ENCODE measurements at regions not wholly inside any gene's neighbourhood (a gene's known extent, or its start where the extent isn't known, plus 50 kb on each side); places are given as distances from the start of the nearest gene placed in this dataset.

DNA sequence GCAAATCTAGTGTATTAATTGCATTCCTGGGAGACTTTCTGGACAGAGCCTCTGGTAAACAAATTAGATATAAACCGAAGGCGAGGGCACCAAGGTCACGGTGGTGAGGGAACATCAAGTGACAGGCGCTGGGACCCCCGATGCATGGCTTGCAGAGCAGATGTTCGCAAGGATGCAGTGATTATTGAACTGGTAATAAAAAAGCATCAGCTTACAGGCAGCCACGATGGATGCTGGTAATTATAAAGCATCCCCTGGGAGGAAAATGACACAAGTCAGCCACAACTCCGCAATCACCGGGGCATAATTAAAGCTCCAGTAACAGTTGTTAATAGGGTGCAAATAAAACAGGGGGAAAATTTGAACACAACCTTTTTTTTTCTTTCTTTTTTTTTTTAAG is 231.1 kb upstream of the DPH6 start:
- no peak overlapping the region for H3K9ac ChIP-seq
- H4K20me1 ChIP-seq = no peaks in the 10 kb centered on the region
- TF ChIP-seq Cebpa-rat (IDR thresholded peaks at IDR 0.05) = no peak

DNA sequence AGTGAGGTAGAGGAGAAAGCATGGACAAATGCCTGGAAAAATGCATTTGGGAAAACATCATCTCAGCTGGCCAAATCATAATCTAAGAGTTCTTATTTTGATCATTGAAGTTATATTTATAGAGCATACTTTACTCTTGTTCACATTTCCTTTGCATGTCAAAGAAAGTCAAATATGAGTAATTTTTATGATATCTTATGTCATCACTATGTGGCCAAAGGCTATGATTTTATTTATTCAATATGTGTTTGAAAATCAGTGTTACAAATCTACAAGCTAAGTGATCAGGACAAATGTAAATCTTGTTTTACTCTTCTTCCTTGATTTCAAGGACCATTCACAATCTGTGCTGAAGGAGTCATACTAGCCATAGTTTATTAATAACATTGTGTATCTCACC is 237.2 kb upstream of the DPH6 start:
- Histone ChIP-seq H3K27ac (no peak overlapping the region), H3K9me3 (no peaks in the 10 kb centered on the region), H3K36me3 (no peaks in the 10 kb centered on the region), H3K4me1 (no peaks in the 10 kb centered on the region), H3K4me2 (no peak overlapping the region), H3K9ac (no peak overlapping the region), H4K20me1 (no peaks in the 10 kb centered on the region), H3K27me3 (no peaks in the 10 kb centered on the region), H3K4me3 (no peak overlapping the region)
- no peak for TF ChIP-seq Cebpa-rat (IDR thresholded peaks at IDR 0.05)

More for the DNA sequence above, 231.1 kb upstream of the DPH6 start:
- Histone ChIP-seq H3K9me3 (no peaks in the 10 kb centered on the region), H3K27me3 (no peaks in the 10 kb centered on the region), H3K4me2 (peak overlapping the region; percentile 51), H3K4me3 (no peak overlapping the region), H3K4me1 (peaks cover 22% of the 10 kb centered on the region), H3K27ac (no peak overlapping the region), H3K36me3 (no peaks in the 10 kb centered on the region)

DNA sequence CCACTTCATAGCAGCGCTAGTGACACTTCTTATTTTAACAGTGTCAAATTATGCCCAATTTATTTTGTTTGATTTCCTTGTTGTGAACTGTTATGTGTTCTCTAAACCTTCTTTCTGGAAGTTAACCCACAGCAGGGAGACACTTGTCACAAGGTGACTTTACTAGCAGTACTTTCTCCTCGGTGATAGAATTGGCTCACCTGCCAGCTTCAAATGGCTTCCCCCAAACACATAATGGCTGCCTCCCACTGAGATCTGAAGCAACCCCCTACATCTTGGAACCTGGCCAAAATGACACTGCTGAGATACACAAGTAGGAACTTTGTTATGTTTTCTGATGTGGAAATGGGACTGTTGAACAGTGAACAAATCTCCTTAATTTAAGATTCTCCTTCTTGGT is 238.8 kb upstream of the DPH6 start:
- Histone ChIP-seq H3K27ac (no peak overlapping the region), H3K9ac (no peak overlapping the region), H3K9me3 (no peaks in the 10 kb centered on the region), H3K4me1 (no peaks in the 10 kb centered on the region), H3K4me2 (no peak overlapping the region), H3K4me3 (no peak overlapping the region), H4K20me1 (no peaks in the 10 kb centered on the region), H3K36me3 (no peaks in the 10 kb centered on the region), H3K27me3 (no peaks in the 10 kb centered on the region)
- TF ChIP-seq Cebpa-rat (IDR thresholded peaks at IDR 0.05) = no peak

DNA sequence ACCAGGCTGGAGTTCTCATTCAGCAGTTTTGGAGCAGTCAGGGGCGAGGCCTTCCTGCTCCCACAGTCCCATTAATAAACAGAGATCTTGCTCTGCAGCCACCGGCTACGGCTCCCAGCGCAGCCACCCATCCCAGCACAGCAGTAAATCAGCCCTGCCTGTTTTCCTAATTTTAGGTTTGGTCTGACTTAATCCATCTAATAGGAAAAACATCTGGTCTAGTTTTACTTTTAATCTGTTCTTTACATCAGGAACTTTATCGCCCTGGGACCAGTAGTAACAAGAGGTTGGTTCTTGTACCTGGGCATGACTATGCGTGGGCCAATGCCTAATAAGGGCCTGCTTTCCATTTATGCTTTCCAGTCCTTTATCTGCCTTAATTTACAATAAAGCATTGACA is 264.0 kb upstream of the DPH6 start:
- Histone ChIP-seq H3K4me3 (no peak overlapping the region), H3K4me2 (no peak overlapping the region), H3K36me3 (no peaks in the 10 kb centered on the region), H3K9ac (no peak overlapping the region), H3K27me3 (no peaks in the 10 kb centered on the region), H3K9me3 (no peaks in the 10 kb centered on the region), H4K20me1 (no peaks in the 10 kb centered on the region), H3K27ac (no peak overlapping the region), H3K4me1 (no peaks in the 10 kb centered on the region)
- TF ChIP-seq Cebpa-rat (IDR thresholded peaks at IDR 0.05) = no peak

DNA sequence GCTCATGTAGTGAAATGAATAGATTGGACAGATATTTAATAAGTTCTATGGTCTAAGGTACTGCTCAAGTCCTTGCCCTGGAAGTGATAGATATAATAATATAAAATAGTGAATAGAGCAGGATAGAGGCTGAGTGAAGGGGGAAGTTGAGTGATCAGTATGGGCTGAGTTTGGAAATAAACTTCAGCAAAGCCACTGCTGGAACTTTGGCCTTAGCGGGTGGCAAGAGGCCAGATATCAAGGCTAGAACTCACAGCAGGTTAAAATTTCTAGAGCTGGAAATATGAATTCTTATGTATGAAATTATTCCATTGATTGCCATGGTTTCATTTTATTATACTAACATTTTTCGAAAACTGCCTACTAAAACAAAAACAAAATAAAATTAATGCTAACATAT is 267.6 kb upstream of the DPH6 start:
- H3K36me3 ChIP-seq = no peaks in the 10 kb centered on the region
- H3K4me2 ChIP-seq = no peak overlapping the region
- H3K9ac ChIP-seq = no peak overlapping the region
- TF ChIP-seq Cebpa-rat (IDR thresholded peaks at IDR 0.05) = no peak
- H3K9me3 ChIP-seq = no peaks in the 10 kb centered on the region
- H3K27me3 ChIP-seq = no peaks in the 10 kb centered on the region
- no peaks in the 10 kb centered on the region for H3K4me1 ChIP-seq
- no peak overlapping the region for H3K27ac ChIP-seq
- H3K4me3 ChIP-seq = no peak overlapping the region
- no peaks in the 10 kb centered on the region for H4K20me1 ChIP-seq

DNA sequence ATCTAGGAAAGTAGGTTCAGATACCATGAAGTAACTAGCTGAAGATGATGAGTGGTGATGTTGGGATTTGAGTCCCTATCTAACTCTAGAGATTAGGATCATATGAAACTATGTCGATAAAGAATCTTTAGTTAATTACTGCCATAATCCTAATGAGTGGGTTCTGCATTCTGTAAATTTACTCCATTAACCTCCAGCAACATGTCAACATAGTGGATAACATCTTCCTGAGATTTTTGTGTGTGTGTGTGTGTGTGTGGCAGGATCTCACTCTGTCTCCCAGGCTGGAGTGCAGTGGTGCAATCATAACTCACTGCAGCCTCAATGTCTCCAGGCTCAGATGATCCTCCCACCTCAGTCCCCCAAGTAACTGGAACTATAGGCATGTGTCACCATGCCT is 272.9 kb upstream of the DPH6 start:
- Histone ChIP-seq H3K27me3 (no peaks in the 10 kb centered on the region), H3K36me3 (no peaks in the 10 kb centered on the region), H3K4me3 (no peak overlapping the region), H3K27ac (no peak overlapping the region), H4K20me1 (no peaks in the 10 kb centered on the region), H3K4me1 (no peaks in the 10 kb centered on the region), H3K9ac (no peak overlapping the region), H3K9me3 (no peaks in the 10 kb centered on the region), H3K4me2 (no peak overlapping the region)
- TF ChIP-seq Cebpa-rat (IDR thresholded peaks at IDR 0.05) = no peak

DNA sequence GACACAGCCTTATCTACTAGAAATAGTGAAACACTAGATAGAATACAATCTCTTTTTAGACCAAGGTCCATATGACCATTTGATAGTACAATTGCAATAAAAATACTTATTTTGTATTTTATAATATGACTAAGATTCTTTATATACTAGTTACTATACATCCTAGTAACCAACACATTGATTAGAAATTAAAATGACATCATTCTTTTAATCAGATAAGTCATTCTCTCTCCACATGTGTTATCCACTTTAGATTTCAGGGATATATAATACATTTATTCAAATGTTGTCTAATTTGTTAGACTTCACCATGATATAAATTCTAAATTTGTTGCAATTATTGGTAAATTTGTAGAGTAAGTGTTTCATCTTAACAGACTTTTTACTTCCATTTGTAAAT is 276.2 kb upstream of the DPH6 start:
- Histone ChIP-seq H3K27ac (no peak overlapping the region), H3K4me1 (no peaks in the 10 kb centered on the region), H3K9me3 (no peaks in the 10 kb centered on the region), H3K27me3 (no peaks in the 10 kb centered on the region), H3K36me3 (no peaks in the 10 kb centered on the region), H3K9ac (no peak overlapping the region), H4K20me1 (no peaks in the 10 kb centered on the region), H3K4me2 (no peak overlapping the region), H3K4me3 (no peak overlapping the region)
- no peak for TF ChIP-seq Cebpa-rat (IDR thresholded peaks at IDR 0.05)

DNA sequence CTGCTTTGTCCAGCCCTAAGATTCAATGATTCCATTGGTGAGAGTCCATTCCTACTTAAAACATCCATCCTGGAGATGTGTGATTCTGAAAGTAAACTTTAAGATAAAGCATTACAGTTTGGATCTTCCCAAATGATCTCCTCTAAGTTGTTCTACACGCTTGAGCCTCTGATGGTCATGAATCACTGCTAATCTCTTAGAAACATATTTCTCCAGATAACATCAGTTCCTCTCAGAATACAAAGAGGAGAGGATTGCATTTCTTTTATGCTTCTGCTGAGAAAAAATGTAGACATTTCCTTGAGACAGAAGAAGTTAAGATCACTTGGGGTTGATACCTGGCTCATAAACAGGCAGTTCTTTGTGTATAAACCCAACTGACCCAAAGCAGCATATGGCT is 281.2 kb upstream of the DPH6 start:
- H3K36me3 ChIP-seq = no peaks in the 10 kb centered on the region
- no peaks in the 10 kb centered on the region for H3K27me3 ChIP-seq
- H4K20me1 ChIP-seq = no peaks in the 10 kb centered on the region
- no peak for TF ChIP-seq Cebpa-rat (IDR thresholded peaks at IDR 0.05)
- H3K9me3 ChIP-seq = no peaks in the 10 kb centered on the region
- H3K4me3 ChIP-seq = no peak overlapping the region
- no peak overlapping the region for H3K27ac ChIP-seq
- H3K9ac ChIP-seq = no peak overlapping the region
- no peak overlapping the region for H3K4me2 ChIP-seq
- no peaks in the 10 kb centered on the region for H3K4me1 ChIP-seq

DNA sequence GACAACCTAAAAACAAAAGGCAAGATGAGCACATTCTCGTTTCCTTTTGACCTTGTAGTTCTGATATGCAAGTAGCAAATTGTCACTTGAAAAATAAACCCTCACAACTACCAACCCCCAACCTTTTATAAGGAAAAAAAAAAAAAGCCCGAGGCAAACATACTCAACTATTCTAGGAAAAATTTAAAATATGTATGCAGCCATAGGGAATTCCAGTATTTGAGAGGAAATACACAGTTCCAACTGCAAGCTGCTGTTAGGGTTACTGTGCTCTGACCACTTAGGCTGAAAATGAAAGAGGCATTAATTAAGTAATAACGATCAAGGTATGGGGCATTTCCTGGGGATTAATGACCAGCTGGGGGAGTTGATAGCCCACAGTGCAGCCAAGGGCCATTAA is 281.9 kb upstream of the DPH6 start:
- Histone ChIP-seq H3K4me2 (no peak overlapping the region), H3K9me3 (no peaks in the 10 kb centered on the region), H3K36me3 (no peaks in the 10 kb centered on the region), H3K4me1 (no peaks in the 10 kb centered on the region), H3K27ac (no peak overlapping the region), H3K4me3 (no peak overlapping the region), H3K27me3 (no peaks in the 10 kb centered on the region), H4K20me1 (no peaks in the 10 kb centered on the region), H3K9ac (no peak overlapping the region)
- TF ChIP-seq Cebpa-rat (IDR thresholded peaks at IDR 0.05) = no peak

DNA sequence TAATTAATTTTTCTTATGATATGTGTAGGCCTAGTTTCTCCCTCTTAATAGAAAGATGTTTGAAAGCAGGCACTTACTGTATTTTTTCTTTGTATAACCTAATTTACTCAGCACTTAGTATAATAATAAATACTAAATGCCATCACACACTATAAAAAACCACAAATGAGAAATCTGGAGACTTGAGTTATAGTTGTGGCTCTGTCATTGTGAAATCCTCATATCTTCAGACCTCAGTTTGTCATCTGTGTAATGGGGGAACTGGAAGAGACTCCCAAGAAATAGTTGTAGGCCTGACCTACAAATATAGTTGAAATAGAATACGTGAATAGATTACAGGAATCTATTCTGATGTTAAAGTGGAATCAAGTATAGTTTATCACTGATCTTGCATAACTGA is 287.6 kb upstream of the DPH6 start:
- no peak for TF ChIP-seq Cebpa-rat (IDR thresholded peaks at IDR 0.05)
- H3K4me1 ChIP-seq = no peaks in the 10 kb centered on the region
- H3K36me3 ChIP-seq = no peaks in the 10 kb centered on the region
- no peaks in the 10 kb centered on the region for H3K27me3 ChIP-seq
- no peak overlapping the region for H3K27ac ChIP-seq
- no peaks in the 10 kb centered on the region for H4K20me1 ChIP-seq
- H3K9me3 ChIP-seq = no peaks in the 10 kb centered on the region
- H3K4me3 ChIP-seq = no peak overlapping the region
- H3K9ac ChIP-seq = no peak overlapping the region
- no peak overlapping the region for H3K4me2 ChIP-seq

DNA sequence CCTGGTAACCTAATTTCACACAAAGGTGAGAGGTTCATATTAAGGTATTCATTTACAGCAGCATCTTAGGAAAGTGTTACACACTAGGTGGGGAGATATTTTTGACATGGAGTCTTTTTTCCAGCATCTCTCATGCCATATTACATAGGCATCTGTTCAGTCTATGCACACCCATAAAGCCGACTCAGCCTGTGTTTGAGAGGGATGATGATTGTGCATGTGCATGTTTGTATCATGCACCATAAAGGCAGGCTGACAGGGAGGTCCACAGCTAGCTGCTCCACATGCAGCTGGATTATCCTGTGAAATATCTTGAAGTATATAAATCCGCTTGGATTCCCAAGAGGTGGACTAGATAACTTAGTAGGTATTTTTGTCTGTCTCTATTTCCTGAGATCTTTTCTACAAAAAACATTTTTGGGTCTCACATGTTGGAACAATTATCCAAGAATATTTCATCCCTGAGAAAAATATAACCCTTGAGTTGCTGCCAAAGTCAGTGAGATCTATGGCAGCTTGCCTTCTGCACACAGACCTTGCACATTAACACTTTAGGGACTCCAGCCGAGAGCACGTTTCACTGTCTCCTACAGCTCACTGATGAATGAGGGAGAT is 288.4 kb upstream of the DPH6 start:
- Histone ChIP-seq H3K9me3 (no peaks in the 10 kb centered on the region), H3K4me2 (no peak overlapping the region), H3K9ac (no peak overlapping the region), H3K4me3 (no peak overlapping the region), H3K36me3 (no peaks in the 10 kb centered on the region), H4K20me1 (no peaks in the 10 kb centered on the region), H3K4me1 (no peaks in the 10 kb centered on the region), H3K27me3 (no peaks in the 10 kb centered on the region), H3K27ac (no peak overlapping the region)
- TF ChIP-seq Cebpa-rat (IDR thresholded peaks at IDR 0.05) = no peak
